ENCODE measurements at regions not wholly inside any gene's neighbourhood (a gene's known extent, or its start where the extent isn't known, plus 50 kb on each side); places are given as distances from the start of the nearest gene placed in this dataset.
"Not testable (repeated sequence)": the region's sequence is repeated elsewhere in the genome, so short reads cannot be mapped to it uniquely, and the experiment has no call there.

DNA sequence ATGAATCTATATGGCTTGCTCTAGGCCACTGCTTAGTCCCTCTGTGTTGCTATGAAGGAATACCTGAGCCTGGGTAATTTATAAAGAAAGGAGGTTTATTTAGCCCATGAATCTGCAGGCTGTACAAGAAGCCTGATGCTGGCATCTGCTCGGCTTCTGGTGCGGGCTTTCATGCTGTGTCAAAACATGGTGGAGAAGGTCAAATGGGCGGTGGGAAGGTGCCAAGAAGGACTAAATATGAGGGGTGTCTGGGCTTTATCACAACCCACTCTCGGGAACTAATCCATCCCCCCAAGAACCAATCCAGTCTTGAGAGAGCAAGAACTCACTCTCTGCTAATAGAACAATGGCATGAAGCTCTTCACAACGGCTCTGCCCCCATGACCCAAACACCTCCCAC lies 481.6 kb downstream of the EIPR1 start:
- Histone ChIP-seq H3K27ac (no peak overlapping the region), H3K27me3 (ENCODE audit: insufficient read depth, low read depth, severe bottlenecking) (no peaks in the 10 kb centered on the region), H3K4me3 (ENCODE audit: low read depth, low read length) (no peak overlapping the region), H3K36me3 (no peaks in the 10 kb centered on the region), H3K9me3 (ENCODE audit: severe bottlenecking) (no peaks in the 10 kb centered on the region)
- DNase-seq, result no peak
- TF ChIP-seq, protein P1, sequence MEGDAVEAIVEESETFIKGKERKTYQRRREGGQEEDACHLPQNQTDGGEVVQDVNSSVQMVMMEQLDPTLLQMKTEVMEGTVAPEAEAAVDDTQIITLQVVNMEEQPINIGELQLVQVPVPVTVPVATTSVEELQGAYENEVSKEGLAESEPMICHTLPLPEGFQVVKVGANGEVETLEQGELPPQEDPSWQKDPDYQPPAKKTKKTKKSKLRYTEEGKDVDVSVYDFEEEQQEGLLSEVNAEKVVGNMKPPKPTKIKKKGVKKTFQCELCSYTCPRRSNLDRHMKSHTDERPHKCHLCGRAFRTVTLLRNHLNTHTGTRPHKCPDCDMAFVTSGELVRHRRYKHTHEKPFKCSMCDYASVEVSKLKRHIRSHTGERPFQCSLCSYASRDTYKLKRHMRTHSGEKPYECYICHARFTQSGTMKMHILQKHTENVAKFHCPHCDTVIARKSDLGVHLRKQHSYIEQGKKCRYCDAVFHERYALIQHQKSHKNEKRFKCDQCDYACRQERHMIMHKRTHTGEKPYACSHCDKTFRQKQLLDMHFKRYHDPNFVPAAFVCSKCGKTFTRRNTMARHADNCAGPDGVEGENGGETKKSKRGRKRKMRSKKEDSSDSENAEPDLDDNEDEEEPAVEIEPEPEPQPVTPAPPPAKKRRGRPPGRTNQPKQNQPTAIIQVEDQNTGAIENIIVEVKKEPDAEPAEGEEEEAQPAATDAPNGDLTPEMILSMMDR (IDR thresholded peaks at IDR 0.05; ENCODE audit: low read depth, low read length), result no peak

DNA sequence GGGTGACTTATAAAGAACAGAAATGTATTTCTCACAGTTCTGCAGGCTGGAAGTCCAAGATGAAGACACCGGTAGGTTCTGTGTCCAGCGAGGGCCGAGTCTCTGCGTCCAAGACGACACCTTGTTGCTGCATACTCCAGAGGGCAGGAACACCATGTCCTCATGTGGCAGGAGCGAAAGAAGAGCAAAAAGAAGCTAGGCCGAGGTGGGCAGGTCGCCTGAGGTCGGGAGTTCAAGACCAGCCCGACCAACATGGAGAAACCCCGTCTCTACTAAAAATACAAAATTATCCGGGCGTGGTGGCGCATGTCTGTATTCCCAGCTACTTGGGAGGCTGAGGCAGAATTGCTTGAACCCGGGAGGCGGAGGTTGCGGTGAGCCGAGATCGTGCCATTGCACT lies 483.6 kb downstream of the EIPR1 start:
- not testable (repeated sequence) for H3K27me3 ChIP-seq (ENCODE audit: insufficient read depth, low read depth, severe bottlenecking); H3K27ac ChIP-seq; H3K4me3 ChIP-seq (ENCODE audit: low read depth, low read length)

DNA sequence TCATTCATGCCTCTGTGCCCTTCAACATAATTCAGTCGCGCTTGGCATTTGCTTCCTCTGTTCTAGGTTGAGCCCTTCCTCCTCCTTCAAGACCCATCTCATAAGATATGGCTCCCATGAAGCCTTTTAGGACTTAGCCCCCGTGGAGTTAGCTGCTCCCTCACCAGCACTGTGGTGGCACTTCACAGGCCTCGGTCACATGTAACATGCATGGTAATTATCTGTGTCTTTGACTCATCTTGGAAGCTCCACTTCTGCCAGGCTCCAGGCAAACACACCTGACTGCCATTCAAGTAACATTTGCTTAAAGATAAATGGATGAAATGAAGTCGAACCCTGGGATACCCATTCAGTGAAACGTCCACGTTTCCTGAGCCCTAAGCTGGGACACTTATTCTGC lies 484.7 kb downstream of the EIPR1 start:
- H3K27me3 ChIP-seq (ENCODE audit: insufficient read depth, low read depth, severe bottlenecking), result no peaks in the 10 kb centered on the region
- TF ChIP-seq, protein P1 (IDR thresholded peaks at IDR 0.05; ENCODE audit: low read depth, low read length), result no peak

More for the DNA sequence above, 483.6 kb downstream of the EIPR1 start:
- not testable (repeated sequence) for H3K36me3 ChIP-seq; DNase-seq; H3K9me3 ChIP-seq (ENCODE audit: severe bottlenecking)

DNA sequence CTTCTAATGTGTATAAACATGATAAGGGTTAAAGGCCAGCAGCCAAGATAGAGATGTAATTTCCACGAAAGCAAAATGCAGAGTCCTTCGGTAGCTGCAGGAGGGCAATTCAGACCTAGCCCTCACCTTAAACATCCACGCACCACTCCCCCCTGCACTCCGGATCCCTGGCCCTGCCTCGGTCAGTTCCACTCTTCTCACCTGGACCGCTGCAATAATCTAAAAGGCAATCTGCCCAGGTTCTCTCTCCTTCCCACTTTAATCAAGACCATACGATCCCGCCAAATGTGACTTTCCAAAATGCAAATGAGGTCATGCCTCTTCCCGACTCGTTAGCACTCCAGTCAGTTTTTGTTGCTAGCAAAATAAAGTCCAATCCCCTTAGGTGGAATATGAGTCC lies 485.2 kb downstream of the EIPR1 start:
- Histone ChIP-seq H3K36me3 (no peaks in the 10 kb centered on the region), H3K4me3 (ENCODE audit: low read depth, low read length) (no peak overlapping the region), H3K27ac (no peak overlapping the region), H3K9me3 (ENCODE audit: severe bottlenecking) (no peaks in the 10 kb centered on the region), H3K27me3 (ENCODE audit: insufficient read depth, low read depth, severe bottlenecking) (no peaks in the 10 kb centered on the region)
- no peak for DNase-seq
- TF ChIP-seq, protein P1 (IDR thresholded peaks at IDR 0.05; ENCODE audit: low read depth, low read length), result no peak

More for the DNA sequence above, 484.7 kb downstream of the EIPR1 start:
- Histone ChIP-seq H3K9me3 (ENCODE audit: severe bottlenecking) (no peaks in the 10 kb centered on the region), H3K4me3 (ENCODE audit: low read depth, low read length) (no peak overlapping the region), H3K27ac (no peak overlapping the region), H3K36me3 (no peaks in the 10 kb centered on the region)
- no peak for DNase-seq

DNA sequence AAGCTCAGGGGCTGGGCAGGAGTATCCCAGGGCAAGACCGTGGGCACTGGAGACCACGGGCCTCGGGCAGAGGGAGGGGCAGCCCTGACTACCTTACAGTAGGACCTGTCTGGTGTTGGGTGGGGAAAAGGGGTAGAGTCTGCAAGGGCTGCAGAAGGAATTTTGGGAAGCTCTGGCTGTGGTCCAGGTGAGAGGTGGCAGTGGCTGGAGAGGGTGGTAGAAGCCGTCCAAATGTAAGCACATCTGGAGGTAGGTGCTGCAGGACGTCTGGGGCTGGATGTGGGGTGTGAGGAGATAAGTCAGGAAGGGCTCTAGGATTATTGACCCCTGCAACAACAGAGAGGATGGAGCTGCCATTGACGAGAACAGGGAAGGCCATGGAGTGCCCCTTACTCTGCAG lies 486.7 kb downstream of the EIPR1 start:
- H3K36me3 ChIP-seq, result no peaks in the 10 kb centered on the region
- H3K27ac ChIP-seq, result no peak overlapping the region
- no peaks in the 10 kb centered on the region for H3K27me3 ChIP-seq (ENCODE audit: insufficient read depth, low read depth, severe bottlenecking)
- no peak overlapping the region for H3K4me3 ChIP-seq (ENCODE audit: low read depth, low read length)
- H3K9me3 ChIP-seq (ENCODE audit: severe bottlenecking), result no peaks in the 10 kb centered on the region
- no peak for DNase-seq
- TF ChIP-seq, protein P1 (IDR thresholded peaks at IDR 0.05; ENCODE audit: low read depth, low read length), result no peak

DNA sequence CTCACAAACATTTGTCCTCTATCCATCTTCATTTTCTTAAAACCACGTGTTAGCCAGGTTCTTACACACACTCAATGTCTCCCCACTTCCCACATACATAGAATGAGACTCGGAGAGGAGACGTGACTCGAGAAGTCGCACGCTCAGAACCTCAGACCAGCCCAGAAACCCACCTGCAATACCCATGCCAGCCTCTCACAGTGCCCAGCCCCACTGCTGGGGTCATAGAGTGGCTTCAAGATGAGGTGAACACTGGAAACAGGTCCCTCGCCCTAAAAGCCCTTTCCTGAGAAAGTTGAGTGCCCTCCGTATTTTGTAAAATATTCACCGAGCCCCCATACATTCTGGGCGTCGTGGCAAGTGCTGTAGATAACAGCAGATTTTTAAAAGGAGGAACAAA lies 487.4 kb downstream of the EIPR1 start:
- Histone ChIP-seq H3K27ac (no peak overlapping the region), H3K27me3 (ENCODE audit: insufficient read depth, low read depth, severe bottlenecking) (no peaks in the 10 kb centered on the region), H3K36me3 (no peaks in the 10 kb centered on the region), H3K4me3 (ENCODE audit: low read depth, low read length) (no peak overlapping the region), H3K9me3 (ENCODE audit: severe bottlenecking) (no peaks in the 10 kb centered on the region)
- TF ChIP-seq, protein P1 (IDR thresholded peaks at IDR 0.05; ENCODE audit: low read depth, low read length), result no peak
- DNase-seq, result no peak

Measured in WERI-Rb-1 (cell line).